HG03432 (cell line): ENCODE measurements at regions not wholly inside any gene's neighbourhood (a gene's known extent, or its start where the extent isn't known, plus 50 kb on each side); places are given as distances from the start of the nearest gene placed in this dataset.

ENCODE experiments used
- ATAC-seq: cut with Tn5 transposase; IDR thresholded peaks from one replicate; pipeline ENCODE4 v1.9.1; 2021; ENCODE audit warnings: mild to moderate bottlenecking, moderate library complexity; ENCODE audit not compliant: unreplicated experiment

- no peak for ATAC-seq
Measured at GRCh38 chr14:54339771-54340170, 57.0 kb upstream of the CDKN3 start.

- no peak for ATAC-seq
Measured at GRCh38 chr14:54342806-54343205, 54.0 kb upstream of the CDKN3 start.

GRCh38 chr14:54343272-54344121, 53.3 kb upstream of the CDKN3 start:
- ATAC-seq, result no peak

- no peak for ATAC-seq
Measured at GRCh38 chr14:54344445-54344844, 52.4 kb upstream of the CDKN3 start.

GRCh38 chr14:54346257-54346656, 50.5 kb upstream of the CDKN3 start:
- ATAC-seq, result no peak
